ENCODE measurements at regions not wholly inside any gene's neighbourhood (a gene's known extent, or its start where the extent isn't known, plus 50 kb on each side); places are given as distances from the start of the nearest gene placed in this dataset.

DNA sequence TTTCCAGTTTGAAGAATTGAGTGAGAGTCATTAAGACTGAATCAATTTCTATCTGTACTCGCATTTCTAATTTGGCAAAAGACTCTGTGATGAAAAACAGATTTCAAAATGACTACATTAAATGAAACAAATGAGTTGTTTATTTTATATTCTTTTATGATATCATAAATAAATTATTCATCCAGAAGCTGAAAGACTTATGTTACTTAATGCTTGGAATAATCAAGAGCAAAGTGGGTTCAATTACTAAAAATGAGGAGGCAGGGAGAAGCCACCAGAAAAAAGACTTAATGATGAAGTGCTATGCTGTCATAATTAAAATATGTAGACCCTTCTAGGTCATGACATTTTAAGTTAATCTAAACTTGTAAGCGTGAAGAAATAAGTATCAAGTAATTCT lies 130.6 kb upstream of the FERMT1 start:
- ChIA-PET RAD21 (ENCODE audit: unreplicated experiment) (no interaction called here), CTCF (no interaction called here), POLR2A (no interaction called here), SMC1A (ENCODE audit: uncharacterized antibody, unreplicated experiment) (no interaction called here)
- Histone ChIP-seq H3K27ac (ENCODE audit: control insufficient read depth, insufficient read depth) (no peak overlapping the region), H3K36me3 (ENCODE audit: control insufficient read depth in 2 of 2, insufficient read depth in 2 of 2, low read length in 1 of 2) (no peaks in the 10 kb centered on the region), H3K4me1 (ENCODE audit: control insufficient read depth, insufficient read depth, low read length) (no peaks in the 10 kb centered on the region), H3K4me2 (ENCODE audit: control insufficient read depth, insufficient read depth) (no peak overlapping the region), H3K79me2 (ENCODE audit: control insufficient read depth, insufficient read depth, low read length) (no peaks in the 10 kb centered on the region), H3K9me3 (replicated peaks; ENCODE audit: control insufficient read depth, insufficient read depth, low read length) (no peaks in the 10 kb centered on the region), H3K9ac (ENCODE audit: control insufficient read depth, insufficient read depth, low read length) (no peak overlapping the region), H3K4me3 (no peak overlapping the region), H2AFZ (ENCODE audit: control insufficient read depth, low read depth, low read length) (no peak overlapping the region), H4K20me1 (ENCODE audit: control insufficient read depth, insufficient read depth) (no peaks in the 10 kb centered on the region), H3K27me3 (replicated peaks in 1 of 2; ENCODE audit: control insufficient read depth in 2 of 2, insufficient read depth in 2 of 2, low read length in 1 of 2) (no peaks in the 10 kb centered on the region; a peak in 1 of 4 replicates)
- no peak for TF ChIP-seq ZNF622 (IDR thresholded peaks at IDR 0.05)
- TF ChIP-seq NR2F1 (conservative IDR thresholded peaks at IDR 0.05): no peak
- no peak for TF ChIP-seq CHD1 (IDR thresholded peaks at IDR 0.05; ENCODE audit: low read depth, low read length)
- TF ChIP-seq FOXM1 (IDR thresholded peaks at IDR 0.05; ENCODE audit: low read depth, low read length): no peak
- TF ChIP-seq HDAC6 (IDR thresholded peaks at IDR 0.05; ENCODE audit: unreplicated experiment): no peak
- TF ChIP-seq, protein P1, sequence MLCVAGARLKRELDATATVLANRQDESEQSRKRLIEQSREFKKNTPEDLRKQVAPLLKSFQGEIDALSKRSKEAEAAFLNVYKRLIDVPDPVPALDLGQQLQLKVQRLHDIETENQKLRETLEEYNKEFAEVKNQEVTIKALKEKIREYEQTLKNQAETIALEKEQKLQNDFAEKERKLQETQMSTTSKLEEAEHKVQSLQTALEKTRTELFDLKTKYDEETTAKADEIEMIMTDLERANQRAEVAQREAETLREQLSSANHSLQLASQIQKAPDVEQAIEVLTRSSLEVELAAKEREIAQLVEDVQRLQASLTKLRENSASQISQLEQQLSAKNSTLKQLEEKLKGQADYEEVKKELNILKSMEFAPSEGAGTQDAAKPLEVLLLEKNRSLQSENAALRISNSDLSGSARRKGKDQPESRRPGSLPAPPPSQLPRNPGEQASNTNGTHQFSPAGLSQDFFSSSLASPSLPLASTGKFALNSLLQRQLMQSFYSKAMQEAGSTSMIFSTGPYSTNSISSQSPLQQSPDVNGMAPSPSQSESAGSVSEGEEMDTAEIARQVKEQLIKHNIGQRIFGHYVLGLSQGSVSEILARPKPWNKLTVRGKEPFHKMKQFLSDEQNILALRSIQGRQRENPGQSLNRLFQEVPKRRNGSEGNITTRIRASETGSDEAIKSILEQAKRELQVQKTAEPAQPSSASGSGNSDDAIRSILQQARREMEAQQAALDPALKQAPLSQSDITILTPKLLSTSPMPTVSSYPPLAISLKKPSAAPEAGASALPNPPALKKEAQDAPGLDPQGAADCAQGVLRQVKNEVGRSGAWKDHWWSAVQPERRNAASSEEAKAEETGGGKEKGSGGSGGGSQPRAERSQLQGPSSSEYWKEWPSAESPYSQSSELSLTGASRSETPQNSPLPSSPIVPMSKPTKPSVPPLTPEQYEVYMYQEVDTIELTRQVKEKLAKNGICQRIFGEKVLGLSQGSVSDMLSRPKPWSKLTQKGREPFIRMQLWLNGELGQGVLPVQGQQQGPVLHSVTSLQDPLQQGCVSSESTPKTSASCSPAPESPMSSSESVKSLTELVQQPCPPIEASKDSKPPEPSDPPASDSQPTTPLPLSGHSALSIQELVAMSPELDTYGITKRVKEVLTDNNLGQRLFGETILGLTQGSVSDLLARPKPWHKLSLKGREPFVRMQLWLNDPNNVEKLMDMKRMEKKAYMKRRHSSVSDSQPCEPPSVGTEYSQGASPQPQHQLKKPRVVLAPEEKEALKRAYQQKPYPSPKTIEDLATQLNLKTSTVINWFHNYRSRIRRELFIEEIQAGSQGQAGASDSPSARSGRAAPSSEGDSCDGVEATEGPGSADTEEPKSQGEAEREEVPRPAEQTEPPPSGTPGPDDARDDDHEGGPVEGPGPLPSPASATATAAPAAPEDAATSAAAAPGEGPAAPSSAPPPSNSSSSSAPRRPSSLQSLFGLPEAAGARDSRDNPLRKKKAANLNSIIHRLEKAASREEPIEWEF (IDR thresholded peaks at IDR 0.05; ENCODE audit: insufficient replicate concordance, low read depth, low read length): no peak
- no peak for TF ChIP-seq MXI1 (IDR thresholded peaks at IDR 0.05; ENCODE audit: low read depth, low read length)
- TF ChIP-seq SMAD1 (IDR thresholded peaks at IDR 0.05; ENCODE audit: low read depth, partially characterized antibody): no peak
- no peak for TF ChIP-seq TAF1 (IDR thresholded peaks at IDR 0.05; ENCODE audit: borderline replicate concordance, low read depth, low read length)
- TF ChIP-seq PAX5 (IDR thresholded peaks at IDR 0.05; ENCODE audit: borderline replicate concordance, low read depth, low read length): no peak
- no TSS peak for BruUV-seq (replicated peaks)
- DNase-seq (ENCODE audit: low read depth, low spot score) (no peak), ATAC-seq (no peak), FAIRE-seq (no peak)
- WGBS (ENCODE audit: insufficient coverage, insufficient replicate concordance, low lambda C conversion rate, missing lambda C conversion rate): 2% methylated on average over 2 of the region's 2 CpGs
- intact Hi-C loops (cut with micrococcal nuclease; ENCODE audit: unreplicated experiment) (loop anchor here (10.0 kb wide), 1 partner anchor 61 kb away; no protein-coding TSS in a partner anchor), in situ Hi-C loops (cut with MboI) (no loop called here)

Measured in GM12878 (cell line).